Astrocyte (in vitro differentiated cells and primary cell): ENCODE measurements at regions not wholly inside any gene's neighbourhood (a gene's known extent, or its start where the extent isn't known, plus 50 kb on each side); places are given as distances from the start of the nearest gene placed in this dataset.

Experiments used
- EZH2 ChIP-seq: IDR thresholded peaks from 2 replicates; pipeline ENCODE4 v1.6.1; 2012; ENCODE audit warnings: mild to moderate bottlenecking, low read length, inconsistent platforms; ENCODE audit not compliant: insufficient read depth
- TF ChIP-seq, protein P1 (sequence below): IDR thresholded peaks from 2 replicates; pipeline ENCODE4 v1.5.1; 2011; ENCODE audit warnings: low read depth, mild to moderate bottlenecking, inconsistent platforms, low read length, moderate library complexity; ENCODE audit not compliant: insufficient read depth

GRCh38 chr18:4704781-4705180, 249.7 kb upstream of the DLGAP1 start:
- TF ChIP-seq, protein P1, sequence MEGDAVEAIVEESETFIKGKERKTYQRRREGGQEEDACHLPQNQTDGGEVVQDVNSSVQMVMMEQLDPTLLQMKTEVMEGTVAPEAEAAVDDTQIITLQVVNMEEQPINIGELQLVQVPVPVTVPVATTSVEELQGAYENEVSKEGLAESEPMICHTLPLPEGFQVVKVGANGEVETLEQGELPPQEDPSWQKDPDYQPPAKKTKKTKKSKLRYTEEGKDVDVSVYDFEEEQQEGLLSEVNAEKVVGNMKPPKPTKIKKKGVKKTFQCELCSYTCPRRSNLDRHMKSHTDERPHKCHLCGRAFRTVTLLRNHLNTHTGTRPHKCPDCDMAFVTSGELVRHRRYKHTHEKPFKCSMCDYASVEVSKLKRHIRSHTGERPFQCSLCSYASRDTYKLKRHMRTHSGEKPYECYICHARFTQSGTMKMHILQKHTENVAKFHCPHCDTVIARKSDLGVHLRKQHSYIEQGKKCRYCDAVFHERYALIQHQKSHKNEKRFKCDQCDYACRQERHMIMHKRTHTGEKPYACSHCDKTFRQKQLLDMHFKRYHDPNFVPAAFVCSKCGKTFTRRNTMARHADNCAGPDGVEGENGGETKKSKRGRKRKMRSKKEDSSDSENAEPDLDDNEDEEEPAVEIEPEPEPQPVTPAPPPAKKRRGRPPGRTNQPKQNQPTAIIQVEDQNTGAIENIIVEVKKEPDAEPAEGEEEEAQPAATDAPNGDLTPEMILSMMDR: no peak
- TF ChIP-seq EZH2: no peak
